Thyroid gland (tissue), 4 donors: ENCODE measurements at regions not wholly inside any gene's neighbourhood (a gene's known extent, or its start where the extent isn't known, plus 50 kb on each side); places are given as distances from the start of the nearest gene placed in this dataset.

Source experiments
- DNase-seq, 2 donors: peaks; one replicate each; pipeline ENCODE4 v3.0.0-alpha.2; 2019
- H3K27ac ChIP-seq, 3 donors: fragments of 200-600 bp; sonication (generic); 1 replicate in 2 of 3; 2 replicates in 1 of 3; pipeline ENCODE4 v1.5.1; 2016 to 2019; ENCODE audit warnings: mild to moderate bottlenecking in 1 of 3, moderate library complexity in 1 of 3
- H3K27me3 ChIP-seq: fragments of 200-600 bp; sonication (generic); one replicate; pipeline ENCODE4 v1.5.1; 2019
- H3K36me3 ChIP-seq, 2 donors: fragments of 200-600 bp; sonication (generic); one replicate each; pipeline ENCODE4 v1.5.1; 2016 to 2019
- H3K4me1 ChIP-seq, 2 donors: fragments of 200-600 bp; sonication (generic); one replicate each; pipeline ENCODE4 v1.5.1; 2017 to 2019
- H3K4me3 ChIP-seq, 3 donors: fragments of 200-600 bp; sonication (generic); replicated peaks in 1 of 3; 1 replicate in 2 of 3; 2 replicates in 1 of 3; pipeline ENCODE4 v1.5.1; 2016; ENCODE audit warnings: mild to moderate bottlenecking in 1 of 3
- H3K9me3 ChIP-seq: fragments of 200-600 bp; sonication (generic); one replicate; pipeline ENCODE4 v1.5.1; 2017
- POLR2A ChIP-seq, 2 donors: fragments of 450-650 bp; IDR thresholded peaks; one replicate each; pipeline ENCODE4 v1.6.1; 2017; ENCODE audit warnings: antibody characterized with exemption in 2 of 2, mild to moderate bottlenecking in 2 of 2, moderate library complexity in 1 of 2
- WGBS, 2 donors: methylation state at CpG; one replicate each; pipeline ENCODE4 v1.1.5; 2017; 5-methylcytosine and 5-hydroxymethylcytosine counted together
- intact Hi-C: fragments of 100-400 bp; cut with DNase I; formaldehyde crosslinking; loops from one replicate; pipeline ENCODE4 v1.15.1; 2023
- TF ChIP-seq, protein P1 (sequence below), 6 experiments: fragments of 200-600 bp in 3 of 6; fragments of 450-650 bp in 3 of 6; sonication (generic) in 3 of 6; IDR thresholded peaks; one replicate each; pipeline ENCODE4 v1.5.1; 2016 to 2019; ENCODE audit warnings: antibody characterized with exemption in 6 of 6, mild to moderate bottlenecking in 2 of 6, inconsistent platforms in 1 of 6, moderate library complexity in 1 of 6

DNA sequence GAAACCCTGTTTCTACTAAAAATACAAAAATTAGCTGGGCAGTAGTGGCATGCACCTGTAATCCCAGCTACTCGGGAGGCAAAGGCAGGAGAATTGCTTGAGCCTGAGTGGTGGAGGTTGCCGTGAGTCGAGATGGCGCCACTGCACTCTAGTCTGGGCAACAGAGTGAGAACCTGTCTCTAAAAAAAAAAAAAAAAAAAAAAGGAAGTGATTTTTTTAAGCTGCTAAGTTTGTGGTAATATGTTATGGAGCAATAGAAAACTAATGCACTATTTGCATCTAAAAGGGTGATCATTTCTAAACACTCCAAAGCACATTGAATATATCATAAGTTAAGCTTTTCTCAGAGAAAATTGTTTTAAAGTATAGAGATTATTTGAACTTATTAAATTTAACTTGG, 244.8 kb upstream of the SPAG17 start:
- H3K27me3 ChIP-seq: no peaks in the 10 kb centered on the region
- WGBS, 2 donors: 87 to 93% methylated on average over 4 of the region's 4 CpGs
- no peaks in the 10 kb centered on the region for H3K36me3 ChIP-seq
- H3K27ac ChIP-seq: no peak overlapping the region
- no peak for TF ChIP-seq POLR2A (IDR thresholded peaks at IDR 0.05)
- TF ChIP-seq, protein P1, sequence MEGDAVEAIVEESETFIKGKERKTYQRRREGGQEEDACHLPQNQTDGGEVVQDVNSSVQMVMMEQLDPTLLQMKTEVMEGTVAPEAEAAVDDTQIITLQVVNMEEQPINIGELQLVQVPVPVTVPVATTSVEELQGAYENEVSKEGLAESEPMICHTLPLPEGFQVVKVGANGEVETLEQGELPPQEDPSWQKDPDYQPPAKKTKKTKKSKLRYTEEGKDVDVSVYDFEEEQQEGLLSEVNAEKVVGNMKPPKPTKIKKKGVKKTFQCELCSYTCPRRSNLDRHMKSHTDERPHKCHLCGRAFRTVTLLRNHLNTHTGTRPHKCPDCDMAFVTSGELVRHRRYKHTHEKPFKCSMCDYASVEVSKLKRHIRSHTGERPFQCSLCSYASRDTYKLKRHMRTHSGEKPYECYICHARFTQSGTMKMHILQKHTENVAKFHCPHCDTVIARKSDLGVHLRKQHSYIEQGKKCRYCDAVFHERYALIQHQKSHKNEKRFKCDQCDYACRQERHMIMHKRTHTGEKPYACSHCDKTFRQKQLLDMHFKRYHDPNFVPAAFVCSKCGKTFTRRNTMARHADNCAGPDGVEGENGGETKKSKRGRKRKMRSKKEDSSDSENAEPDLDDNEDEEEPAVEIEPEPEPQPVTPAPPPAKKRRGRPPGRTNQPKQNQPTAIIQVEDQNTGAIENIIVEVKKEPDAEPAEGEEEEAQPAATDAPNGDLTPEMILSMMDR (IDR thresholded peaks at IDR 0.05): no peak
- H3K4me3 ChIP-seq: no peak overlapping the region
- H3K4me1 ChIP-seq: no peaks in the 10 kb centered on the region
- intact Hi-C loops: no loop called here
- no peak for DNase-seq
- no peaks in the 10 kb centered on the region for H3K9me3 ChIP-seq

GRCh38 chr1:118421868-118422350, 236.9 kb upstream of the SPAG17 start:
- Histone ChIP-seq H3K9me3 (no peaks in the 10 kb centered on the region), H3K27me3 (no peaks in the 10 kb centered on the region), H3K36me3 (no peaks in the 10 kb centered on the region), H3K4me1 (no peaks in the 10 kb centered on the region), H3K4me3 (no peak overlapping the region), H3K27ac (no peak overlapping the region)
- intact Hi-C loops: no loop called here
- 91 to 93% methylated on average over 4 of the region's 4 CpGs for WGBS, 2 donors
- DNase-seq: no peak
- no peak for TF ChIP-seq POLR2A (IDR thresholded peaks at IDR 0.05)
- TF ChIP-seq, protein P1 (IDR thresholded peaks at IDR 0.05): no peak

- Histone ChIP-seq H3K9me3 (no peaks in the 10 kb centered on the region), H3K27ac (no peak overlapping the region), H3K27me3 (no peaks in the 10 kb centered on the region), H3K4me3 (no peak overlapping the region), H3K36me3 (no peaks in the 10 kb centered on the region), H3K4me1 (no peaks in the 10 kb centered on the region)
- no peak for TF ChIP-seq POLR2A (IDR thresholded peaks at IDR 0.05)
- TF ChIP-seq, protein P1 (IDR thresholded peaks at IDR 0.05): no peak
- intact Hi-C loops: no loop called here
- WGBS, 2 donors: 87 to 96% methylated on average over 1 of the region's 1 CpG
- no peak for DNase-seq
These were observed 219.0 kb upstream of the SPAG17 start for GRCh38 chr1:118404024-118404423.

DNA sequence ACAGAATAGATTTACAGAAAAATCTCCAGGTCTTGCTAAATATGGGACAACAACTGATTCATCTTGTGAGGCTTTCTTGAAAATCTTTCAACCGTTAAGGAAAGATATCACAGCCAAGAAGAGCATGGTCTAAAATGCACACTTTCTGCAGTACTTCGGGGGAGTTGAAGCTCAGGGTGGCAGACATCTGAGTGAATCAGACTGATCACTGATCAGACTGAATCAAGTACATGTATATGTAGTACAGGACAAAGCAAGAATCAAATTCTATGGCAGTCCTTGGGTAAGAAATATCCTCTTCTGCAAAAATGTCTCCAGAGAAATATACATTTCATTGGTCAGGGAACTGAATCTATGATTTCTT, 212.4 kb upstream of the SPAG17 start:
- WGBS, 2 donors: 47 to 65% methylated on average over 2 of the region's 2 CpGs

DNA sequence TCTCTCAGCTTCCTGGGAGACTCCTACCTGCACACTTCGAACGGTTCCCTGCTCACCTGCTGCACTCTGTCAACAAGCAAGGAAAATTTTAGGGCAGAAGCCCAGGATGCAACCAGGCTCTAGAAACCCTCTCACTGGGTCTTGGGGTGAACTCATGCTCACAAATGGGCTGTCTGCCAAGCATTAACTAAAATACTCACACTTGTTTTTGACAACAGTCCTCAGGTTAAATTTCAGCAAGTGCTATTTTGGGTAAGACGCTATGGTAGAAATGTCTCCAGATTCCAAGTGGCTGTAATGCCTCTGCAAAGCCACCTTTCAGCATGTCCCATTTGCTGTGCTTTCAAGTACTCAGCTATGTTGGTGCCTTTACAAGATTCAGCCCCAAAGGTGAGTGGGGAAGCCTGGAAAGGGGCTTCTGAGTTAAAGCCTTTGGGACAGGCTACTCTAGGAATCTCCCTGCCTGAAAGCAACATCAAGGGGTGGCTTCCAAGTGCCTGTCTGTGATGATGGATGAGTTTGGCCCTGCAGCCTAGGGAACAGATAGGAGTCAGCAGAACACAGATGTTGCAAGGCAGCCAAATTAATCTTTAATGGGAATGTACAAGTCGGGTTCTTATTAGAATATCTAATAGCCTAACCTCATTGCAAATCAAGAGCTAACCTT, 211.9 kb upstream of the SPAG17 start:
- 68 to 75% methylated on average over 4 of the region's 4 CpGs for WGBS, 2 donors
- Histone ChIP-seq H3K27ac (no peak overlapping the region), H3K4me3 (no peak overlapping the region), H3K4me1 (no peaks in the 10 kb centered on the region), H3K27me3 (no peaks in the 10 kb centered on the region), H3K36me3 (no peaks in the 10 kb centered on the region), H3K9me3 (no peaks in the 10 kb centered on the region)
- intact Hi-C loops: no loop called here
- no peak for TF ChIP-seq POLR2A (IDR thresholded peaks at IDR 0.05)
- TF ChIP-seq, protein P1 (IDR thresholded peaks at IDR 0.05): no peak
- no peak for DNase-seq

More for the DNA sequence above, 212.4 kb upstream of the SPAG17 start:
- intact Hi-C loops: no loop called here
- H3K36me3 ChIP-seq: no peaks in the 10 kb centered on the region
- H3K27ac ChIP-seq: no peak overlapping the region
- H3K27me3 ChIP-seq: no peaks in the 10 kb centered on the region
- H3K4me1 ChIP-seq: no peaks in the 10 kb centered on the region
- H3K4me3 ChIP-seq: no peak overlapping the region
- no peak for TF ChIP-seq POLR2A (IDR thresholded peaks at IDR 0.05)
- TF ChIP-seq, protein P1 (IDR thresholded peaks at IDR 0.05): no peak
- H3K9me3 ChIP-seq: no peaks in the 10 kb centered on the region
- no peak for DNase-seq
